Keratinocyte (primary cell): ENCODE measurements at regions not wholly inside any gene's neighbourhood (a gene's known extent, or its start where the extent isn't known, plus 50 kb on each side); places are given as distances from the start of the nearest gene placed in this dataset.

ENCODE experiments used
- DNase-seq: peaks from one replicate; pipeline ENCODE4 v3.0.0-alpha.2; 2011; ENCODE audit warnings: low read depth, missing footprints, low spot score
- FAIRE-seq: peaks from 2 replicates; lab custom pipeline; 2011; peaks lifted over from hg19 to GRCh38; lab: Jason Lieb, UNC
- H2AFZ ChIP-seq: 2 replicates; pipeline ENCODE4 v1.6.0; 2012; ENCODE audit warnings: low read length, control low read depth, inconsistent platforms; ENCODE audit not compliant: control insufficient read depth
- H3K27ac ChIP-seq: 2 replicates; pipeline ENCODE4 v1.5.1; 2011; ENCODE audit warnings: low read length; ENCODE audit not compliant: control insufficient read depth, insufficient read depth
- H3K27me3 ChIP-seq: 3 replicates; pipeline ENCODE4 v1.6.0; 2011; ENCODE audit warnings: low read length; ENCODE audit not compliant: control insufficient read depth, insufficient read depth; ENCODE audit errors: extremely low read depth
- H3K36me3 ChIP-seq, 2 experiments: 2 replicates in 1 of 2; 3 replicates in 1 of 2; pipeline ENCODE4 v1.5.1; 2011; ENCODE audit warnings: low read length in 2 of 2, mild to moderate bottlenecking in 1 of 2; ENCODE audit not compliant: control insufficient read depth in 2 of 2, insufficient read depth in 2 of 2; ENCODE audit errors: extremely low read depth in 1 of 2
- H3K4me1 ChIP-seq: 3 replicates; pipeline ENCODE4 v1.5.1; 2011; ENCODE audit warnings: low read length; ENCODE audit not compliant: control insufficient read depth, insufficient read depth; ENCODE audit errors: extremely low read depth
- H3K4me2 ChIP-seq: 3 replicates; pipeline ENCODE4 v1.6.0; 2011; ENCODE audit warnings: low read depth, low read length; ENCODE audit not compliant: control insufficient read depth, insufficient read depth; ENCODE audit errors: extremely low read depth
- H3K4me3 ChIP-seq, 3 experiments: fragments of 200-600 bp in 1 of 3; sonication (generic) in 1 of 3; 2 replicates in 2 of 3; 3 replicates in 1 of 3; pipeline ENCODE4 v1.5.1; 2011 to 2016; ENCODE audit warnings: low read length in 3 of 3, mild to moderate bottlenecking in 3 of 3, control low read depth in 2 of 3, inconsistent platforms in 1 of 3, low read depth in 1 of 3, mixed read lengths in 1 of 3, mixed run types in 1 of 3, moderate library complexity in 1 of 3; ENCODE audit not compliant: control insufficient read depth in 2 of 3, insufficient read depth in 2 of 3; ENCODE audit errors: extremely low read depth in 1 of 3
- H3K79me2 ChIP-seq: 2 replicates; pipeline ENCODE4 v1.6.0; 2012; ENCODE audit warnings: low read length; ENCODE audit not compliant: control insufficient read depth, insufficient read depth
- H3K9ac ChIP-seq: 3 replicates; pipeline ENCODE4 v1.6.0; 2011; ENCODE audit warnings: low read length; ENCODE audit not compliant: control insufficient read depth, insufficient read depth; ENCODE audit errors: extremely low read depth
- H3K9me1 ChIP-seq: 3 replicates; pipeline ENCODE4 v1.6.0; 2011; ENCODE audit warnings: low read length; ENCODE audit not compliant: control insufficient read depth, insufficient read depth; ENCODE audit errors: extremely low read depth
- H3K9me3 ChIP-seq: 2 replicates; pipeline ENCODE4 v1.5.1; 2012; ENCODE audit warnings: low read depth, low read length; ENCODE audit not compliant: control insufficient read depth
- H4K20me1 ChIP-seq: 3 replicates; pipeline ENCODE4 v1.6.0; 2011; ENCODE audit warnings: low read length; ENCODE audit not compliant: control insufficient read depth, insufficient read depth; ENCODE audit errors: extremely low read depth
- EZH2 ChIP-seq: IDR thresholded peaks from one replicate; pipeline ENCODE4 v1.6.1; 2012; ENCODE audit warnings: inconsistent platforms, mild to moderate bottlenecking, low read length, moderate library complexity
- dilution Hi-C: fragments of 300-500 bp; cut with MboI; formaldehyde crosslinking; loops from one replicate; pipeline ENCODE4 v1.7.0; 2020; ENCODE audit warnings: low sequenced_read_pairs; ENCODE audit not compliant: extremely low pct_ligation_motif_present
- TF ChIP-seq, protein P1 (sequence below), 3 experiments: IDR thresholded peaks in 1 of 3; conservative IDR thresholded peaks in 1 of 3; optimal IDR thresholded peaks in 1 of 3; 2 replicates in 2 of 3; 3 replicates in 1 of 3; pipeline versions ENCODE3 to v1.5.1; 2011; ENCODE audit warnings: low read length in 3 of 3, mild to moderate bottlenecking in 3 of 3, moderate library complexity in 2 of 3, control low read depth in 1 of 3, inconsistent platforms in 1 of 3; ENCODE audit not compliant: insufficient read depth in 2 of 3; ENCODE audit errors: extremely low read depth in 1 of 3

DNA sequence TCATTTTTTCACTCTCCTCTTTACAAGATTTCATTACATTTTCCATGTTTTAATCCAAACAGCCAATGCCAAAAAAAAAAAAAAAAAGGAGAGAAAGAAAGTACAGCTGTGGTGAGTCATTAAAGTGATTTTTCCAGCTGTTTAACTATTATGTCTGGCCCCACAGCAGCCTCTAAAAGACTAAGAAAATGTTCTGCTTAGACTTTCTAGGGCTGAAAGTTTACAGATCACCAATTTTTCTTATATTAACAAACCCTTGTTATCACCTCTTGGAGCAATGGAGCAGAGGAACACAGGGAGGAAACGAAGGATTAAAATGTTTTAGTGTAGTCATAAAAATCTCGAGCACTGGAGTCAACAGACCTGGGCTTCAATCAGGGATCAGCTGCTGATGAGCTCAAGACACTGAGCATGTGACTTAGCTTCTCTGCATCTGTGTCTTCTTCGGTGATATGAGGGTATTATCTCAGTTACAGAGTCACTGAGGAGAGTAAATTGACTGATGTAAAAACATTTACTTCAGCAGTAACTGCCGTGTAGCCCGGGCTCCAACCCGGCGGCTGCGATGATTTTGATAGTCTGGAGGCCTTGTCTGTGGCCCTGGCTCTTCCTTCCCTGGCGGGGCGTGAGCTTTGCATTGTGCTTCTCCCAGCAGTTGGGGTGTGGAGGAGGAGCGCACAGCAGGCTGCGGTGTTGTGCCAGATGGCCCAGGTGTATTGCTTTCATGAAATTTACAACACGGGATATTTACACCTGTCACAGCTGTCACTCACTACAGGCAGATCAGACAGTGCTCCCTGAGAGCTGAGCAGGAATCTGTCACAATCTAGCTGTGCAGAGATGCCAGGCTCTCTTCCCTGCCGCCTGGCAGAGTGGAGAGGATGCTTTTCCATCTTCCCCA is 298.3 kb upstream of the FZD8 start:
- DNase-seq (no peak), FAIRE-seq (no peak)
- Histone ChIP-seq H3K27me3 (no peaks in the 10 kb centered on the region), H3K9me3 (no peaks in the 10 kb centered on the region), H3K36me3 (no peaks in the 10 kb centered on the region), H3K4me3 (no peak overlapping the region), H3K9ac (no peak overlapping the region), H3K4me2 (no peak overlapping the region), H3K79me2 (no peaks in the 10 kb centered on the region), H3K9me1 (no peaks in the 10 kb centered on the region), H4K20me1 (no peaks in the 10 kb centered on the region), H2AFZ (no peak overlapping the region), H3K4me1 (no peaks in the 10 kb centered on the region), H3K27ac (no peak overlapping the region)
- TF ChIP-seq EZH2, result no peak
- TF ChIP-seq, protein P1, sequence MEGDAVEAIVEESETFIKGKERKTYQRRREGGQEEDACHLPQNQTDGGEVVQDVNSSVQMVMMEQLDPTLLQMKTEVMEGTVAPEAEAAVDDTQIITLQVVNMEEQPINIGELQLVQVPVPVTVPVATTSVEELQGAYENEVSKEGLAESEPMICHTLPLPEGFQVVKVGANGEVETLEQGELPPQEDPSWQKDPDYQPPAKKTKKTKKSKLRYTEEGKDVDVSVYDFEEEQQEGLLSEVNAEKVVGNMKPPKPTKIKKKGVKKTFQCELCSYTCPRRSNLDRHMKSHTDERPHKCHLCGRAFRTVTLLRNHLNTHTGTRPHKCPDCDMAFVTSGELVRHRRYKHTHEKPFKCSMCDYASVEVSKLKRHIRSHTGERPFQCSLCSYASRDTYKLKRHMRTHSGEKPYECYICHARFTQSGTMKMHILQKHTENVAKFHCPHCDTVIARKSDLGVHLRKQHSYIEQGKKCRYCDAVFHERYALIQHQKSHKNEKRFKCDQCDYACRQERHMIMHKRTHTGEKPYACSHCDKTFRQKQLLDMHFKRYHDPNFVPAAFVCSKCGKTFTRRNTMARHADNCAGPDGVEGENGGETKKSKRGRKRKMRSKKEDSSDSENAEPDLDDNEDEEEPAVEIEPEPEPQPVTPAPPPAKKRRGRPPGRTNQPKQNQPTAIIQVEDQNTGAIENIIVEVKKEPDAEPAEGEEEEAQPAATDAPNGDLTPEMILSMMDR (optimal IDR thresholded peaks at IDR 0.05 in 1 of 3, IDR thresholded peaks at IDR 0.05 in 1 of 3, conservative IDR thresholded peaks at IDR 0.05 in 1 of 3; ENCODE audit: extremely low read depth in 1 of 3, insufficient read depth in 2 of 3, low read length in 3 of 3), result no peak
- dilution Hi-C loops, result no loop called here

DNA sequence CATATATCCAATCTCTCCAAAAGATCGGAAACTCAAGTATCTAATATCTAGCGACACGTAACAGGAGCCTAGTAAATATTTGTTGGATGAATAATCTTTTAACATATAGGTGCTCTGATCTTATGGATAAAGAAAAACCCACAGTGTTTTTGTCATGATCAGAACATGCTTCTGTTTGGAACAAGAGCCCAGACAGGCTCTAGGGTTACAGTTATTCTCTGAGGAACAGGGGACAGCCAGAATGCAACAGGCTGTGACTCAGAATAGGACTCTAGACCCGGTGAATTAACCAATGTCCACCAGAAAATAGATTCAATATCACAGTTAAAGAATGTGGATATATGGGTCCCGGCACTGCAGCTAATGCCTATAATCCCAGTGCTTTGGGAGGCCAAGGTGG is 296.1 kb upstream of the FZD8 start:
- Histone ChIP-seq H3K4me1 (no peaks in the 10 kb centered on the region), H3K4me3 (no peak overlapping the region), H3K9me1 (no peaks in the 10 kb centered on the region), H4K20me1 (no peaks in the 10 kb centered on the region), H3K36me3 (no peaks in the 10 kb centered on the region), H3K27me3 (no peaks in the 10 kb centered on the region), H3K9ac (no peak overlapping the region), H3K9me3 (no peaks in the 10 kb centered on the region), H3K27ac (no peak overlapping the region), H2AFZ (no peak overlapping the region), H3K79me2 (no peaks in the 10 kb centered on the region), H3K4me2 (no peak overlapping the region)
- DNase-seq (no peak), FAIRE-seq (no peak)
- dilution Hi-C loops, result no loop called here
- TF ChIP-seq, protein P1 (optimal IDR thresholded peaks at IDR 0.05 in 1 of 3, IDR thresholded peaks at IDR 0.05 in 1 of 3, conservative IDR thresholded peaks at IDR 0.05 in 1 of 3; ENCODE audit: extremely low read depth in 1 of 3, insufficient read depth in 2 of 3, low read length in 3 of 3), result no peak
- no peak for TF ChIP-seq EZH2
